HepG2 (cell line): ENCODE measurements at regions not wholly inside any gene's neighbourhood (a gene's known extent, or its start where the extent isn't known, plus 50 kb on each side); places are given as distances from the start of the nearest gene placed in this dataset.

Source experiments
- ATAC-seq: fragments of 200-7000 bp; cut with Tn5 transposase; 3 replicates; pipeline ENCODE4 v1.9.1; 2020; ENCODE audit warnings: mild to moderate bottlenecking, moderate library complexity
- BruUV-seq: library from RNA; stranded (reverse); fragments of 400-500 nt; replicated peaks from 2 replicates; lab custom pipeline; 2021; lab: Mats Ljungman, UMichigan
- CTCF ChIA-PET: fragments of 300-600 bp; formaldehyde crosslinking; extraction: SDS; loops from one replicate; lab custom pipeline; 2021; ENCODE audit warnings: low total read pairs, inconsistent platforms, low intra/inter-chr PET ratio; lab: Yijun Ruan, JAX
- POLR2A ChIA-PET: fragments of 350-600 bp; sonication (Branson Sonifier 250); formaldehyde crosslinking; loops from one replicate; lab custom pipeline; 2020; ENCODE audit warnings: antibody characterized with exemption, inconsistent platforms; lab: Yijun Ruan, JAX
- DNase-seq: peaks from one replicate; pipeline ENCODE4 v3.0.0-alpha.2; 2015; ENCODE audit warnings: low spot score
- FAIRE-seq: peaks from 3 replicates; lab custom pipeline; 2011; peaks lifted over from hg19 to GRCh38; lab: Jason Lieb, UNC
- H2AFZ ChIP-seq: one replicate; pipeline ENCODE4 v1.6.1; 2011; ENCODE audit warnings: low read length, inconsistent platforms
- H3K27ac ChIP-seq: fragments of 300-600 bp; 3 replicates; pipeline ENCODE4 v1.8.0; 2011; ENCODE audit warnings: mixed run types, mild to moderate bottlenecking, mixed read lengths, low read length, inconsistent platforms; ENCODE audit not compliant: insufficient read depth; ENCODE audit errors: extremely low read length
- H3K27me3 ChIP-seq, 2 experiments: fragments of 200-600 bp in 1 of 2; 2 replicates in 1 of 2; 3 replicates in 1 of 2; pipeline versions ENCODE4 v1.6.0 to v1.8.0; 2011; ENCODE audit warnings: low read length in 2 of 2, mild to moderate bottlenecking in 2 of 2, moderate library complexity in 2 of 2, inconsistent platforms in 1 of 2; ENCODE audit not compliant: insufficient read depth in 2 of 2, control insufficient read depth in 1 of 2
- H3K36me3 ChIP-seq, 2 experiments: fragments of 200-600 bp in 1 of 2; replicated peaks in 1 of 2; 2 replicates in 1 of 2; 3 replicates in 1 of 2; pipeline versions ENCODE4 v1.5.1 to v1.8.0; 2011; ENCODE audit warnings: low read length in 2 of 2, inconsistent platforms in 1 of 2; ENCODE audit not compliant: insufficient read depth in 2 of 2, control insufficient read depth in 1 of 2
- H3K4me1 ChIP-seq: 2 replicates; pipeline ENCODE4 v1.5.1; 2012; ENCODE audit warnings: low read length, inconsistent platforms; ENCODE audit not compliant: insufficient read depth
- H3K4me2 ChIP-seq: 2 replicates; pipeline ENCODE4 v1.6.0; 2011; ENCODE audit warnings: low read depth, low read length, inconsistent platforms
- H3K4me3 ChIP-seq, 3 experiments: fragments of 200-600 bp in 1 of 3; sonication (generic), shearing (Covaris generic) in 1 of 3; replicated peaks in 1 of 3; 2 replicates each; pipeline ENCODE4 v1.5.1; 2011 to 2016; ENCODE audit warnings: low read length in 3 of 3, inconsistent platforms in 2 of 3, low read depth in 2 of 3, mild to moderate bottlenecking in 2 of 3, control low read depth in 1 of 3, mixed read lengths in 1 of 3; ENCODE audit not compliant: insufficient read depth in 1 of 3
- H3K79me2 ChIP-seq: one replicate; pipeline ENCODE4 v1.6.1; 2011; ENCODE audit warnings: low read length, inconsistent platforms; ENCODE audit not compliant: insufficient read depth
- H3K9ac ChIP-seq: 2 replicates; pipeline ENCODE4 v1.6.0; 2011; ENCODE audit warnings: mild to moderate bottlenecking, low read depth, low read length, inconsistent platforms; ENCODE audit not compliant: insufficient read depth
- H3K9me3 ChIP-seq: 2 replicates; pipeline ENCODE4 v1.5.1; 2012; ENCODE audit warnings: mild to moderate bottlenecking, low read length
- H4K20me1 ChIP-seq: 2 replicates; pipeline ENCODE4 v1.6.0; 2011; ENCODE audit warnings: inconsistent platforms, mild to moderate bottlenecking, low read length, moderate library complexity; ENCODE audit not compliant: insufficient read depth
- BHLHE40 ChIP-seq: IDR thresholded peaks from 2 replicates; pipeline ENCODE4 v1.6.1; 2011; ENCODE audit warnings: low read length, improper control_type of control experiment
- FLYWCH1 ChIP-seq: sonication (generic); formaldehyde crosslinking; IDR thresholded peaks from 2 replicates; pipeline ENCODE4 v1.8.1; 2023; ENCODE audit warnings: mild to moderate bottlenecking, missing genetic modification reagents
- GFI1 ChIP-seq: sonication (generic); formaldehyde crosslinking; IDR thresholded peaks from 2 replicates; pipeline ENCODE4 v1.5.0; 2020; ENCODE audit warnings: missing genetic modification reagents, mild to moderate bottlenecking, borderline replicate concordance
- RFX3 ChIP-seq: IDR thresholded peaks from 2 replicates; pipeline ENCODE4 v1.6.1; 2016; ENCODE audit warnings: missing biosample characterization, missing genetic modification reagents
- SRSF4 ChIP-seq: fragments of 200-400 bp; formaldehyde crosslinking; IDR thresholded peaks from one replicate; pipeline ENCODE4 v1.6.1; 2018; ENCODE audit warnings: mild to moderate bottlenecking, low read depth, low read length, moderate library complexity; ENCODE audit not compliant: poor library complexity, severe bottlenecking
- ZHX2 ChIP-seq, 2 experiments: sonication (generic) in 1 of 2; formaldehyde crosslinking in 1 of 2; IDR thresholded peaks; 2 replicates each; pipeline versions ENCODE4 v1.6.1 to v1.9.0; 2014 to 2022; ENCODE audit warnings: antibody characterized with exemption in 1 of 2, borderline replicate concordance in 1 of 2, inconsistent platforms in 1 of 2, low read depth in 1 of 2, missing genetic modification reagents in 1 of 2
- ZNF83 ChIP-seq: sonication (generic); formaldehyde crosslinking; IDR thresholded peaks from 2 replicates; pipeline ENCODE4 v1.4.0; 2020; ENCODE audit warnings: missing genetic modification reagents, mild to moderate bottlenecking, borderline replicate concordance
- ZSCAN21 ChIP-seq: sonication (generic); formaldehyde crosslinking; IDR thresholded peaks from 2 replicates; pipeline ENCODE4 v1.8.0; 2022; ENCODE audit warnings: mild to moderate bottlenecking, missing genetic modification reagents, moderate library complexity, borderline replicate concordance
- WGBS: methylation state at CpG from one replicate; pipeline ENCODE4 v1.1.6; 2017; ENCODE audit warnings: low lambda C conversion rate; 5-methylcytosine and 5-hydroxymethylcytosine counted together
- in situ Hi-C: cut with HindIII; loops from 2 replicates; pipeline ENCODE4 v1.10.0; 2017; ENCODE audit warnings: low pct_unique_long_range_greater_than_20kb; ENCODE audit not compliant: extremely low pct_ligation_motif_present
- intact Hi-C: fragments of 100-400 bp; cut with micrococcal nuclease; formaldehyde crosslinking; loops from one replicate; pipeline ENCODE4 v1.10.0; 2022; ENCODE audit not compliant: unreplicated experiment
- TF ChIP-seq, protein P1 (sequence below): sonication (generic); formaldehyde crosslinking; IDR thresholded peaks from 2 replicates; pipeline ENCODE4 v1.9.0; 2021; ENCODE audit warnings: missing genetic modification reagents, mild to moderate bottlenecking, borderline replicate concordance

DNA sequence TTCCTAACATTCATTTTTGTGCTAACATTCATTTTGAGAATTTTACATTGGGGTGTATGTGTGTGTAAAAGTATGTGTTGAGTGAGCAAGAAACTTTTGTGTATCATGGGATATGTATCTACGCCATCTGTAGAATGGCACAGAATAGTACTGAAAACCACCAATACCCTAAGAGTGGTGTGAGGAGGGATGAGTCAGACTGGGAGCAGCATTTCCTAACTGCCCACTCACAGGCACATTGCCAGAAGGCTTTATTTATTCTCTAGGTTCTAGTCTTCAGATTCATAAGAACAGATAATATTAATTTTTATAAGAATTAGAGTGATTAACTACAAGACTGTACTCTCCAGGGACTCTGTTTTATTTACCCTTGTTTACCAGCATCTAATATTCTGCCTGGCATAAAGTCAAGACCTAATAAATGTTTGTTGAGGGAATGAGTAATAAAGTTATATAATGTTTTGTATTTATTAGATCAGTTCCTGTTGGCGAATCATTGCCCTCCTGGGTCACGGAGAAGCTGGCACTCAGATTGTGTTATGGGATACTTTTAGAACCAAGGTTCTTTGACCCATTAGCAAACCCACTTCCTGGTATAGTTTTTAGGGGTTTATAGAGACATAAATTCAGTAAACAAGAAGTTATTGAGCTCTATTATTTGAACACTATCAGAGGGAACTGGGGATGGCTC lies 159.1 kb upstream of the PPP2R2B start (continued):
- TF ChIP-seq, protein P1, sequence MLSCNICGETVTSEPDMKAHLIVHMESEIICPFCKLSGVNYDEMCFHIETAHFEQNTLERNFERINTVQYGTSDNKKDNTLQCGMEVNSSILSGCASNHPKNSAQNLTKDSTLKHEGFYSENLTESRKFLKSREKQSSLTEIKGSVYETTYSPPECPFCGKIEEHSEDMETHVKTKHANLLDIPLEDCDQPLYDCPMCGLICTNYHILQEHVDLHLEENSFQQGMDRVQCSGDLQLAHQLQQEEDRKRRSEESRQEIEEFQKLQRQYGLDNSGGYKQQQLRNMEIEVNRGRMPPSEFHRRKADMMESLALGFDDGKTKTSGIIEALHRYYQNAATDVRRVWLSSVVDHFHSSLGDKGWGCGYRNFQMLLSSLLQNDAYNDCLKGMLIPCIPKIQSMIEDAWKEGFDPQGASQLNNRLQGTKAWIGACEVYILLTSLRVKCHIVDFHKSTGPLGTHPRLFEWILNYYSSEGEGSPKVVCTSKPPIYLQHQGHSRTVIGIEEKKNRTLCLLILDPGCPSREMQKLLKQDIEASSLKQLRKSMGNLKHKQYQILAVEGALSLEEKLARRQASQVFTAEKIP (CRISPR knock-in tag) = no peak
- TF ChIP-seq BHLHE40 (no peak), FLYWCH1 (no peak), GFI1 (CRISPR knock-in tag) (no peak), ZNF83 (CRISPR knock-in tag) (no peak), SRSF4 (no peak), RFX3 (CRISPR knock-in tag) (no peak)

- CTCF ChIA-PET = no interaction called here
- in situ Hi-C loops = no loop called here
- Histone ChIP-seq H3K4me2 (no peak overlapping the region), H3K79me2 (no peaks in the 10 kb centered on the region), H3K27me3 (no peaks in the 10 kb centered on the region), H3K9me3 (no peaks in the 10 kb centered on the region), H3K4me1 (no peaks in the 10 kb centered on the region), H3K4me3 (no peak overlapping the region), H3K9ac (no peak overlapping the region), H2AFZ (no peak overlapping the region), H3K36me3 (no peaks in the 10 kb centered on the region), H3K27ac (no peak overlapping the region), H4K20me1 (no peaks in the 10 kb centered on the region)
- intact Hi-C loops = no loop called here
- DNase-seq (no peak), ATAC-seq (no peak), FAIRE-seq (no peak)
- no TSS peak for BruUV-seq
- POLR2A ChIA-PET = no interaction called here
- WGBS = 31% methylated on average over 3 of the region's 3 CpGs
- TF ChIP-seq ZSCAN21 (CRISPR knock-in tag) (no peak), ZHX2 (IDR thresholded peaks at IDR 0.05; ENCODE audit: low read depth) (no peak), ZHX2 (CRISPR knock-in tag; IDR thresholded peaks at IDR 0.05; ENCODE audit: borderline replicate concordance) (no peak)
Observed at GRCh38 chr5:147040856-147041255, 162.3 kb upstream of the PPP2R2B start.
